ENCODE measurements at regions not wholly inside any gene's neighbourhood (a gene's known extent, or its start where the extent isn't known, plus 50 kb on each side); places are given as distances from the start of the nearest gene placed in this dataset.

DNA sequence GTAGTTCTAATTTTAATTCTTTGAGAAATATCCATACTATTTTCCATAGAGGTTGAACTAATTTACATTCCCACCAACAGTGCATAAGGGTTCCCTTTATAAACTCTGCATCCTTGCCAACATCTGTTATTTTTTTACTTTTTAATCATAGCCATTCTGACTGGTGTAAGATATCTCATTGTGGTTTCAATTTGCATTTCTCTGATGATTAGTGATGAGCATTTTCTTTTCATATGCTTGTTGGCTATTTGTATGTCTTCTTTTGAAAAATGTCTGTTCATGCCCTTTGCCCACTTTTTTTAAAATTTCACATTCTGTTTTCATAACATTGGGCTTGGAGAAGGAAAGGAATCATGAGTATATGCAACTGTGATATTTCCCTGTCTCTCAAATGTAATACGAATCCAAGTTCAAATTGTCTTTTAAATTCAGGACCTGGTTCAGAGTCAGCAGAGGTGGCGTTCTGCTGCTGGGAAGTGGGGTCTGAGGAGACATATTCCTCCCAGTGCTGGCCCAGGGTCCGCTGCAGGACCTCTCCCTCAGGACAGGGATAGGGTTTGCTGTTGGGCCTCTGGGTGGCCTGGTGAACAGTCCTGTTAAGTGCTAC lies 81.2 kb upstream of the ETV6 start:
- no peak for DNase-seq (ENCODE audit: low read depth in 2 of 2)

DNA sequence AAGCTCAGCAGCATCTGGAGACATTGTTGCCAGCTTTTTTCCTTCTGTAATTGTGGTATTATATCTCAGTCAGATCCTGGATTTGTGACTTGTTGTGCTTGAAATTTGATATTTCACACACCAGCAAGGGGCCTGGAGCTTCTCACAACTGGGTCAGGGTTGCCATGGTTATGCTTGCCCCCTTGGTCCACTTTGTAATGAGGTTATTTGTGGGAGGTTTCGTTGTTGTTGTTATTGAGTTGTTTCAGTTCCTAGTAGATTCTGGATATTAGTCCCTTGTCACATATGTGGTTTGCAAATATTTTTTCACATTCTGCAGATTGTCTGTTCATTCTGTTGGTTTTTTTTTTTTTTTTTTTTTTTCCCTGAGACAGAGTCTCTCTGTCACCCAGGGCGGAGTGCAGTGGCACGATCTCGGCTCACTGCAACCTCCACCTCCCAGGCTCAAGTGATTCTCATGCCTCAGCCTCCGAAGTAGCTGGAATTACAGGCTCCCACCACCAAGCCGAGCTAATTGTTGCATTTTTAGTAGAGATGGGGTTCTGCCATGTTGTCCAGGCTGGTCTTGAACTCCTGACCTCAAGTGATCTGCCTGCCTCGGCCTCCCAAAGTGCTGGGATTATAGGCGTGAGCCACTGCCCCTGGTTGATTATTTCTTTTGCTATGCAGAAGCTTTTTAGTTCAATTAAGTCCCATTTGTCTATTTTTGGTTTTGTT lies 80.6 kb upstream of the ETV6 start:
- no peak for DNase-seq (ENCODE audit: low read depth in 2 of 2)

DNA sequence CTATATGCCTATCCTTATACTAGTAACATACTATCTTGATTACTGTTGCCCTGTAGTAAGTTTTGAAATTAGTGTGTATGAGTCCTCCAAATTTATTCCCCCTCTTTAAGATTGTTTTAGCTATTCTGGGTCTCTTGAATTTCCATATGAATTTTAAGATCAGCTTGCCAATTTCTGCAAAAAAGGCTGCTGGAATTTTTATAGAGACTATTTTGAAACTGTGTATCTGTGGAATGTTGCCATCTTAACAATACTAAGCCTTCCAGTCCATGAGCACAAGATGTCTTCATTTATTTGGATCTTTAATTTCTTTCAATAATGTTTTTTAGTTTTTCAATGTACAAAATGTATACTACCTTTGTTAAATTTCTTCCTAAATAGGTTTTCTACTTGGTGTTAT lies 79.8 kb upstream of the ETV6 start:
- DNase-seq (ENCODE audit: low read depth in 2 of 2): no peak

DNA sequence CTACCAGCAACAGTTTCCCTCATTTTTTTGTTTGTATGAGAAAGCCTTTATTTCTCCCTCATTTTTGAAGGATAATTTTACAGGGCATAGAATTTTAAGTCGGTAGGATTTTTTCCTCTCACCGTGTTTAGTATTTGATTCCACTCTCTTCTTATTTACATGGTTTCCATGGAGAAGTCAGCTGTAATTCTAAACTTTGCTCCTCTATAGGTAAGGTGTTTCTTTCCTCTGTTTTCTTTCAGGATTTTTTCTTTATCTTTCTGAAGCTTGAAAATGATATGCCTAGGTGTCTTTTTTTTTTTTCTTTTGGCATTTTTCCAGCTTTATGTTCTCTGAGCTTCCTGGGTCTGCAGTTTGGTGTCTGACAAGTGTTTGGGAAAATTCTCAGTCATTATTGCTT lies 75.6 kb upstream of the ETV6 start:
- DNase-seq (ENCODE audit: low read depth in 2 of 2): no peak

DNA sequence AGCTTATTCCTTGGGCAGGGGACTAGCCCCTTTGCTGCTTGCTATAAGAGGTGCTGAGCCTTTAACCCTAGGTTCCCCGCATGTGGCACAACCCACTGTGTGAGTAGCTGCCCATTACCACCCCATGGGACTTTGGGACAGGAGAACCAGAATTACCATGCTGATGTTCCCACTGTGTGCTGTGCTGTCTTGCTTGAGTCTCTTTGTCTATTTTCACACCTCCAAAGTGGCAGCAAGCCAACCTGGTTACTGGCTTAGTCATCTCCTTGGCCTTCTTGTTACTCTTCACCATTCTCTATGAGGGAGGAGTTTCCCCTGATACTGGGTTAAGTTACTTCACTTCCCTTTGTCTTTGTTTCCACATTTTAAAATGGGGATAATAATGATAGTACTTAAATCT lies 73.4 kb upstream of the ETV6 start:
- DNase-seq (ENCODE audit: low read depth in 2 of 2): peak; percentile 15 to 31

DNA sequence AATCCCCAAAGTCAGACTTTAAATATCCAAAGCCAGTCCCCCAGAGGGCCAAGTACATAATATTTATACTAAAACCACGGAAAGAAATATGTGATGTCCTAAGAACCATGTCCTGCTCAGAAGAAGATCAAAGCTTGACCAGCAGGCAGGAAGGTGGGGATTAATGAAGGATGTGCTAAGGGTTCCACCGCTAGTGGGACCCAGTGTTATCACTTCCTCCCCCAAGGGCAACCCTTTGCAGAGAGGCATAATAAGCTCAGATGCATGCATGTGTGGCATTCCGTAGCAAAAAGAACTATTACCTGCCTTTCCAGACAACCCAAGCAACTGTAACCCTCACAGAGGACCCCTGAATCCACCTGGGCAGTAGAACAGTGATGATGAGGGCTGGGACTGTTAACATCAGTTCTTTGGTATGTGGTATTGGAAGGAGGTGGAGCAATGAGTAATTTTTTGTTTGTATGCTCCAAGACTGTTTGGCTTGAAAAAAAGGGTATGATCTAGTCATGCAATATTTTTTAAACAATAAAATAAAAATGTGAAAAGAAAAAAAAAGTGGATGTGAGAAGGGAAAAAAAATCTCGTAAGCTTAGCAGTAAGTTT lies 71.7 kb upstream of the ETV6 start:
- DNase-seq (ENCODE audit: low read depth in 2 of 2): no peak

DNA sequence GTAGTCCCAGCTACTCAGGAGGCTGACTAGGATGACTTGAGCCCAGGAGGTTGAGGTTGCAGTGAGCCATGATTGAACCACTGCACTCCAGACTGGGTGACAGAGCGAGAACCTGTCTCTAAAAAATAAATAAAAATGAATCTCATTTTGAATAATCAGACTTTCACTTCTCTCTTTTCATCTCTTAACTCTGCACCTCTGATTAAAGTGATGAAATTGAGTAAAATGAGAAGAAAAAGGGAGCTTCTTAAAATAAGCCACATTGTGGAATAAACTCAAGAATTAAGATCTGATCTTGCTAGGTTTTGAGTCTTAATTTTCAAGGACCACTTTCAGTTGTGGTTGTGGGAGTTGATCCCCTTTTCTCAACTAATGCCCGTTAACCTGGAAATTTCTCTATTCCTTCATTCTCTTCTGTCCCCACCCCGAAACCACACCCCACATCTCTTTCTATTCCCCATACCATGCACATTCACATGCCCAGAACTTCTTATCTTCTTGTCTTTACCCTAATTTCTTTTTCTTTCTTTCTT lies 70.9 kb upstream of the ETV6 start:
- peak in 1 of 2 donors; percentile 7 for DNase-seq (ENCODE audit: low read depth in 2 of 2)

DNA sequence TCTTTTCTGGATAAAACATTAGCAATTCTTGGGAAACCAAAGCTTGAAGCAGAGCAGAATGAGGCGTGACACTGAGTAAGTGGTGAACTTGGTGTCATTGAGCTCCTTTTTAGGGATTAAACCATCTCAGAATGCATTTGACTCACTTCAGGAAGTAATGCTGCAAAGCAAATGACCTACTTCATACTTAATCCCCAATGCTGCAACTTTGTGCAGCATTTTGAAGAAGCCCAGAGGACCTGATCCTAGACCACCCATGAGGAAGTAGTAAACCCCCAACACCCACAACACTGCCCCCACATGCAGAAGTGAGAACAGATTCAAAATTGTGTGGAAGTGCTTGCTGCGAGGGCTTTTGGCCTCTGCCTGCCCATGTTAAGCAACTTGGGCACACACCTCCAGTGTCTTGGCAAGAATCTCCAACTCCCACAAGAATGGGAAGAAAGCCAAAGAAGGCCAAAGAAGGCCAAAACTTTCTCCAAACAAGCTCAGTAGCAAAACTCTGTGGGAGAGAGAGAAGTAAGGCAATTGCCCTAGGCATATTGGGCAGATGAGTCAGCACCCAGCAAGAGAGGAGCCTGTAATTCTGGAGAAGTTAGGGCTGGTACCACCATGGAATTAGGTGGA lies 69.2 kb upstream of the ETV6 start:
- no peak for DNase-seq (ENCODE audit: low read depth in 2 of 2)

DNA sequence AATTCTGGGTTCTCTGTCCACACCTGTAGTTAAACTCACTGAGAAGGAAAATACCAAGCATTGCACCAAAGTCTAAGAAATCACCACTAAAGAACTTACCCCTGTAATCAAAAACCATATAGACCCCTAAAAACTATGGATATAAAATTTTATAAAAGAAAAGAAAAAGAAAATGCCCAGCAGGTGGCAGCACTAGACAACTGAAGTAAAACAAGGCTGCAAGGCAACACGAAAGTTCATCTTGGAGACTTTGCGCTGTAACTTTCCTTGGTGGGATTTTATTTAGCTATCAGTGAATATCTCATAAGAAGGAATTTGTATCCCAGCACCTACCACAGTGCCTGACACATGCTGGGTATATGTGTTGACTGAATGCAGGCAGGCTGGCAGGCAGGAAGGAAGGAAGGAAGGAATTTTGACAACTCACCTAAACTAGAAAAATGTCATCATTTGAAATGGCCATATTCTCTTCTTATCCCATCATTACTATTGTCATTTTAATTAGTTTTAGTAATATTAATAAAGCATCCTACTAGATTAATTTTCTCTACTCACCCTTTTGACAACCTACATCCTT lies 68.2 kb upstream of the ETV6 start:
- peak; percentile 42 to 60 for DNase-seq (ENCODE audit: low read depth in 2 of 2)

DNA sequence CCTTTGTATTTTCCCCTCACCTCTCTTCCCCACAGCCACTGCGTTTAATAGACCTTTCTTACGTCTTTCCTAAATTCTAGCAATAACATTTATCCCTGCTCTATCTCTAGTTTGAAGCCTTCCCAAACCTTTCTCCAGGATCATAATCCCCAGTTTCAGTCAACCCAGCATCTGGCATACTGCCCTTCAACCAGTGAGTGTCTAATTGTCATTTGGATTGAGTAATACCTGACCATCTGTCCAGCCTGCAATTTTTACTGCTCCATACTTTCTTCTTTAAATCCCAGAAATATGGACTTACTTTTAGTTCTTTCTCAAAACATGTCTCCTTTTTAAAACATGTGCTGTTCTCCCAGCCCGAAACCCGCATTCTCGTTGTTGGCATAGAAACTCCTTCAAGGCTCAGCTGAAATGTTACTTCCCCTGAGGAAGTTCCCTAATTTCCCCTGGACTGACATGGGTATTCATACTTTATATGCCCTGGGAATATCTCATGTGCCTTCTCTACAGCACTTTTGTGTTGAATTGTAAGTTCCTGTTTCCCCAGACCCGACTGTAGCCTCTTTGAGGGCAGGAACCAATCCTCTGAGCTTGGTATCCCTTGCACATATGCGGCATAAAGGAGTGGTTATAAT lies 65.1 kb upstream of the ETV6 start:
- no peak for DNase-seq (ENCODE audit: low read depth in 2 of 2)

DNA sequence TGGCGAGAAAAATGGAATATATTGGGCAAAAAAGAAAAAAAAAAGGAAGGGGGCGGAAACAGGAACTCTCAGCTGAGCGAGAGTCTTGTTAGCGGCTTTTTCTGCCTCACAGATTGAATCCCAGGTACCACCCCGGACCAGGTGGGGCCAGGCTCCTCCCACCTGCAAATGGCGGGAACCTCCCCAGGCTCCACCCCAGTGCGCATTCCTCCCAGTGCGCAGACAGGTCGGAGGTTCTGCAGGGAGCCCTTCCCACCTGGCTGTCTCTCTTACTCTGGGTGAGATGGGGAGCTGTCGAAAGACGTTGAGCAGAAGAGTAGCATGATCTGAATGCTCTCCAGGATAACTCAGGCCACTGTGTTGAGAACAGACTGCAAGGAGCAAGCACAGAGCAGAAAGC lies 57.0 kb upstream of the ETV6 start:
- DNase-seq (ENCODE audit: low read depth in 2 of 2): no peak

DNA sequence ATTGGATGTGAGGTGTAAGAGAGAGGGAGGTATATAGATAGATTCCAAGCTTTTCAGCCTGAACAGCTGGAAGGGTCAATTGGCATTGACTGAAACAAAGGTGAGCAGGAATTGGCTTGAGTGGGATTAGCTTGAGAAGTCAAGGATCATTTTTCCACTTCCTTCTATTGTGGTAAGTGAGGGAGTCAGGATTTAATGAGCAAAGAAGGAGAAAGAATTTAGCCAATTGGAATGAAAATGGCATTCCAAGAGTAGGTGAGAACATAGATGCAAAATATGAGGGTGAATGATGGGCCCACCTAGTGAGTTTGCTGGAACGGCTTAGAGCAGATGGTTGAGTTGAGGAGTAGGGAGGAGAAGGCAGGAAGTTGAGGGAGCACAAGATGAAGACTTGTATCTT lies 56.5 kb upstream of the ETV6 start:
- no peak for DNase-seq (ENCODE audit: low read depth in 2 of 2)

DNA sequence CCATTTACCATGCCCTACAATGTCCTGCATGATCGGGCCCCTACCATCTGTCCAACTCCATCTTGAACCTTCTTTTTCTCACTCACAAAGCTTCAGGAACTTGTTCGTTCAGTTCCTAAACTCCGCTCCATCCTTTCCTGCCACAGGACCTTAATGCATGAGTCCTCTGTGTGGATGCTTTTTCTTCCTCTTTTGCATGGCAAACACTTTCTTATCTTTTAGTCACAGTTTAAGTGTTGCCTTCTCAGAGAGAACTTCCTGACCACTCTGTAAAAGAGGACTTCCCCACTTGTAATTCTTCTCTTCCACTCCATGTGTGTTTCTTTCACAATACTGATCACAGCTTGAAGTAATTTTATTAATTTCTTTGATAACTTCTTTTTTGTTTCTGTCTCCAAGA lies 54.4 kb upstream of the ETV6 start:
- DNase-seq (ENCODE audit: low read depth in 2 of 2): no peak

DNA sequence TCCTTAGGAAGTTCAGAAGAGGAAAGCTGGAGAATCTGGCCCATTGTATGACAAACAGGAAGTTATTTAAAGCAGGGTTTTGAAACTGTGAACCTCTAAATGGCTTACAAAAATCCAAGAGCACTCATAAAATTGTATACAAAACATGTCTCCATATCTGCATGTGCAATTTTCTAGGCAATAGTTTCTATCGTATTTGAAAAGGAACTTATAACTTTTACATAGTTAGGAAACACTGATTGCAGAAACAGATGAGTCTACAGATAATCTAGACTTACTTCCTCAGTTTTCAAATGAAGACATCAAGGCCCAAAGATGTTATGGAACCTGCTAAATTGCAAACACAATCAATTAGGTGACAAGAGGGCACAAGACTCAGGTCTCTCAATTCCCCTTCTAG lies 53.3 kb upstream of the ETV6 start:
- DNase-seq (ENCODE audit: low read depth in 2 of 2): no peak

DNA sequence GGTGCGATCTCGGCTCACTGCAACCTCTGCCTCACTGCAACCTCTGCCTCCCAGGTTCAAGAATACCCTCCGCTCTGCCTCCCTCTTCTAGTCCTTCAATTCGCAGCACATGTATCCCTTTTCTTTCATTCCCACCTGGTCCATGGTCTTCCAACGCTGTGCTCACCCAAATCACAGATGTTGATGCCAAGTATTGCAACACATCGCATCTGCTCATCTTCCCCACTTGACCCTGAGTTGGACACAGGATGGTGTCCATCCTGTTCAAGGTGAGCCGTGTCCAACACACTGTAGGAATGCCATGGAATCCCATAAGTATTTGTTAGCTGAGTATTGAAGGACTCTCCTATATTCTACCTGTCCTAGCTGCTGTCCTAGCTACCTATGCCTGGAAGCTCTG lies 50.6 kb upstream of the ETV6 start:
- no peak for DNase-seq (ENCODE audit: low read depth in 2 of 2)

Measured in stimulated activated CD4-positive, alpha-beta T cell treated with anti-CD3 and anti-CD28 coated beads, Interleukin-15, amount 100 ng/mL, for 48 hours (primary cell).